ENCODE measurements at regions not wholly inside any gene's neighbourhood (a gene's known extent, or its start where the extent isn't known, plus 50 kb on each side); places are given as distances from the start of the nearest gene placed in this dataset.

- no peak for DNase-seq (ENCODE audit: low read depth in 1 of 2, low spot score in 2 of 2)
- no peaks in the 10 kb centered on the region for H3K27me3 ChIP-seq (replicated peaks)
- no peak overlapping the region for H3K4me3 ChIP-seq
- H3K36me3 ChIP-seq = no peaks in the 10 kb centered on the region
- H3K27ac ChIP-seq = no peak overlapping the region
- no peaks in the 10 kb centered on the region for H3K9me3 ChIP-seq (replicated peaks)
- peaks cover 4% of the 10 kb centered on the region; the same call in 1 of the 2 replicates for H3K4me1 ChIP-seq (replicated peaks)
Observed at GRCh38 chr15:96180087-96180748, 150.3 kb upstream of the NR2F2 start.

GRCh38 chr15:96181217-96181616 is 149.3 kb upstream of the NR2F2 start:
- no peak overlapping the region for H3K27ac ChIP-seq
- H3K4me1 ChIP-seq (replicated peaks) = peaks cover 4% of the 10 kb centered on the region; the same call in 1 of the 2 replicates
- H3K36me3 ChIP-seq = no peaks in the 10 kb centered on the region
- H3K9me3 ChIP-seq (replicated peaks) = no peaks in the 10 kb centered on the region
- H3K27me3 ChIP-seq (replicated peaks) = no peaks in the 10 kb centered on the region
- H3K4me3 ChIP-seq = no peak overlapping the region
- DNase-seq (ENCODE audit: low read depth in 1 of 2, low spot score in 2 of 2) = no peak

- H3K36me3 ChIP-seq = no peaks in the 10 kb centered on the region
- no peak overlapping the region for H3K27ac ChIP-seq
- peaks cover 3% of the 10 kb centered on the region; the same call in 1 of the 2 replicates for H3K4me1 ChIP-seq (replicated peaks)
- H3K27me3 ChIP-seq (replicated peaks) = no peaks in the 10 kb centered on the region
- no peaks in the 10 kb centered on the region for H3K9me3 ChIP-seq (replicated peaks)
- DNase-seq (ENCODE audit: low read depth in 1 of 2, low spot score in 2 of 2) = no peak
- no peak overlapping the region for H3K4me3 ChIP-seq
Observed at GRCh38 chr15:96181873-96182301, 148.6 kb upstream of the NR2F2 start.

- Histone ChIP-seq H3K27ac (no peak overlapping the region), H3K4me3 (no peak overlapping the region), H3K36me3 (no peaks in the 10 kb centered on the region), H3K9me3 (replicated peaks) (no peaks in the 10 kb centered on the region), H3K27me3 (replicated peaks) (no peaks in the 10 kb centered on the region), H3K4me1 (replicated peaks) (no peaks in the 10 kb centered on the region)
- DNase-seq (ENCODE audit: low read depth in 1 of 2, low spot score in 2 of 2) = no peak
Observed at GRCh38 chr15:96182736-96183513, 147.6 kb upstream of the NR2F2 start.

- Histone ChIP-seq H3K4me1 (replicated peaks) (no peaks in the 10 kb centered on the region), H3K4me3 (no peak overlapping the region), H3K36me3 (no peaks in the 10 kb centered on the region), H3K27me3 (replicated peaks) (no peaks in the 10 kb centered on the region), H3K27ac (no peak overlapping the region), H3K9me3 (replicated peaks) (no peaks in the 10 kb centered on the region)
- no peak for DNase-seq (ENCODE audit: low read depth in 1 of 2, low spot score in 2 of 2)
Observed at GRCh38 chr15:96183514-96183850, 147.0 kb upstream of the NR2F2 start.

- H3K4me3 ChIP-seq = no peak overlapping the region
- no peak for DNase-seq (ENCODE audit: low read depth in 1 of 2, low spot score in 2 of 2)
- no peaks in the 10 kb centered on the region for H3K27me3 ChIP-seq (replicated peaks)
- H3K36me3 ChIP-seq = no peaks in the 10 kb centered on the region
- H3K4me1 ChIP-seq (replicated peaks) = no peaks in the 10 kb centered on the region
- H3K9me3 ChIP-seq (replicated peaks) = no peaks in the 10 kb centered on the region
- no peak overlapping the region for H3K27ac ChIP-seq
Observed at GRCh38 chr15:96183867-96184266, 146.6 kb upstream of the NR2F2 start.

GRCh38 chr15:96184297-96184696 is 146.2 kb upstream of the NR2F2 start:
- H3K4me3 ChIP-seq = no peak overlapping the region
- no peaks in the 10 kb centered on the region for H3K9me3 ChIP-seq (replicated peaks)
- no peaks in the 10 kb centered on the region for H3K4me1 ChIP-seq (replicated peaks)
- no peaks in the 10 kb centered on the region for H3K36me3 ChIP-seq
- no peaks in the 10 kb centered on the region for H3K27me3 ChIP-seq (replicated peaks)
- no peak overlapping the region for H3K27ac ChIP-seq
- DNase-seq (ENCODE audit: low read depth in 1 of 2, low spot score in 2 of 2) = no peak

GRCh38 chr15:96186105-96186504 is 144.4 kb upstream of the NR2F2 start:
- H3K36me3 ChIP-seq = no peaks in the 10 kb centered on the region
- DNase-seq (ENCODE audit: low read depth in 1 of 2, low spot score in 2 of 2) = no peak
- no peak overlapping the region for H3K27ac ChIP-seq
- no peaks in the 10 kb centered on the region for H3K4me1 ChIP-seq (replicated peaks)
- no peaks in the 10 kb centered on the region for H3K9me3 ChIP-seq (replicated peaks)
- H3K27me3 ChIP-seq (replicated peaks) = no peaks in the 10 kb centered on the region
- no peak overlapping the region for H3K4me3 ChIP-seq

GRCh38 chr15:96187341-96188305 is 142.9 kb upstream of the NR2F2 start:
- no peak overlapping the region for H3K4me3 ChIP-seq
- DNase-seq (ENCODE audit: low read depth in 1 of 2, low spot score in 2 of 2) = no peak
- H3K27me3 ChIP-seq (replicated peaks) = no peaks in the 10 kb centered on the region
- no peaks in the 10 kb centered on the region for H3K9me3 ChIP-seq (replicated peaks)
- no peaks in the 10 kb centered on the region for H3K36me3 ChIP-seq
- no peaks in the 10 kb centered on the region for H3K4me1 ChIP-seq (replicated peaks)
- H3K27ac ChIP-seq = no peak overlapping the region

- no peaks in the 10 kb centered on the region for H3K27me3 ChIP-seq (replicated peaks)
- no peak for DNase-seq (ENCODE audit: low read depth in 1 of 2, low spot score in 2 of 2)
- no peak overlapping the region for H3K27ac ChIP-seq
- no peaks in the 10 kb centered on the region for H3K36me3 ChIP-seq
- H3K4me1 ChIP-seq (replicated peaks) = no peaks in the 10 kb centered on the region
- no peak overlapping the region for H3K4me3 ChIP-seq
- H3K9me3 ChIP-seq (replicated peaks) = no peaks in the 10 kb centered on the region
Observed at GRCh38 chr15:96197721-96198120, 132.8 kb upstream of the NR2F2 start.

- Histone ChIP-seq H3K27ac (no peak overlapping the region), H3K27me3 (replicated peaks) (no peaks in the 10 kb centered on the region), H3K4me3 (no peak overlapping the region), H3K4me1 (replicated peaks) (no peaks in the 10 kb centered on the region), H3K9me3 (replicated peaks) (no peaks in the 10 kb centered on the region), H3K36me3 (no peaks in the 10 kb centered on the region; the same call in 1 of the 2 replicates)
- DNase-seq (ENCODE audit: low read depth in 1 of 2, low spot score in 2 of 2) = no peak
Observed at GRCh38 chr15:96199111-96199510, 131.4 kb upstream of the NR2F2 start.

GRCh38 chr15:96200357-96200967 is 130.0 kb upstream of the NR2F2 start:
- no peaks in the 10 kb centered on the region; the same call in 1 of the 2 replicates for H3K36me3 ChIP-seq
- no peaks in the 10 kb centered on the region for H3K9me3 ChIP-seq (replicated peaks)
- no peak overlapping the region for H3K4me3 ChIP-seq
- H3K27ac ChIP-seq = no peak overlapping the region
- H3K4me1 ChIP-seq (replicated peaks) = no peaks in the 10 kb centered on the region
- no peaks in the 10 kb centered on the region for H3K27me3 ChIP-seq (replicated peaks)
- no peak for DNase-seq (ENCODE audit: low read depth in 1 of 2, low spot score in 2 of 2)

GRCh38 chr15:96201696-96202095 is 128.8 kb upstream of the NR2F2 start:
- no peak for DNase-seq (ENCODE audit: low read depth in 1 of 2, low spot score in 2 of 2)
- no peaks in the 10 kb centered on the region; the same call in 1 of the 2 replicates for H3K36me3 ChIP-seq
- no peaks in the 10 kb centered on the region for H3K27me3 ChIP-seq (replicated peaks)
- H3K4me3 ChIP-seq = no peak overlapping the region
- no peaks in the 10 kb centered on the region for H3K4me1 ChIP-seq (replicated peaks)
- no peak overlapping the region for H3K27ac ChIP-seq
- no peaks in the 10 kb centered on the region for H3K9me3 ChIP-seq (replicated peaks)
